Spleen (tissue), 11 donors: ENCODE measurements at regions not wholly inside any gene's neighbourhood (a gene's known extent, or its start where the extent isn't known, plus 50 kb on each side); places are given as distances from the start of the nearest gene placed in this dataset.

Experiments used
- DNase-seq: peaks from one replicate; pipeline ENCODE4 v3.0.0-alpha.2; 2020
- H3K27ac ChIP-seq, 8 donors: fragments of 200-600 bp; sonication (generic) in 7 of 8; 1 replicate in 4 of 8; 2 replicates in 4 of 8; pipeline versions ENCODE4 v1.5.0 to v1.8.0; 2016 to 2021; ENCODE audit warnings: inconsistent platforms in 4 of 8, mild to moderate bottlenecking in 4 of 8, moderate library complexity in 1 of 8
- H3K27me3 ChIP-seq, 7 donors: fragments of 200-600 bp; sonication (generic) in 6 of 7; replicated peaks in 1 of 7; 1 replicate in 4 of 7; 2 replicates in 3 of 7; pipeline versions ENCODE4 v1.5.0 to v1.8.0; 2016 to 2021; ENCODE audit warnings: inconsistent platforms in 3 of 7, mild to moderate bottlenecking in 1 of 7
- H3K36me3 ChIP-seq, 6 donors: fragments of 200-600 bp; sonication (generic) in 5 of 6; 1 replicate in 4 of 6; 2 replicates in 2 of 6; pipeline versions ENCODE4 v1.5.0 to v1.8.0; 2016 to 2021; ENCODE audit warnings: inconsistent platforms in 2 of 6
- H3K4me1 ChIP-seq, 6 donors: fragments of 200-600 bp; sonication (generic) in 5 of 6; 1 replicate in 3 of 6; 2 replicates in 3 of 6; pipeline versions ENCODE4 v1.5.0 to v1.8.0; 2016 to 2021; ENCODE audit warnings: inconsistent platforms in 3 of 6
- H3K4me3 ChIP-seq, 8 donors: fragments of 200-600 bp; sonication (generic) in 7 of 8; 1 replicate in 4 of 8; 2 replicates in 4 of 8; pipeline versions ENCODE4 v1.5.0 to v1.8.0; 2016 to 2021; ENCODE audit warnings: inconsistent platforms in 4 of 8, mild to moderate bottlenecking in 4 of 8, moderate library complexity in 2 of 8
- H3K9me3 ChIP-seq, 8 donors: fragments of 200-600 bp; sonication (generic) in 7 of 8; 1 replicate in 4 of 8; 2 replicates in 4 of 8; pipeline versions ENCODE4 v1.5.0 to v1.8.0; 2016 to 2021; ENCODE audit warnings: inconsistent platforms in 4 of 8
- CTCF ChIP-seq, 11 experiments: fragments of 200-600 bp in 7 of 11; fragments of 450-650 bp in 4 of 11; sonication (generic) in 4 of 11; IDR thresholded peaks in 8 of 11; conservative IDR thresholded peaks in 3 of 11; 1 replicate in 7 of 11; 2 replicates in 4 of 11; pipeline versions ENCODE4 v1.4.0 to v1.8.0; 2016 to 2021; ENCODE audit warnings: antibody characterized with exemption in 11 of 11, inconsistent platforms in 4 of 11, mild to moderate bottlenecking in 1 of 11
- POLR2A ChIP-seq, 3 donors: fragments of 450-650 bp; IDR thresholded peaks; one replicate each; pipeline ENCODE4 v1.5.1; 2017; ENCODE audit warnings: antibody characterized with exemption in 3 of 3, mild to moderate bottlenecking in 1 of 3
- POLR2AphosphoS5 ChIP-seq, 3 donors: sonication (generic); formaldehyde crosslinking; IDR thresholded peaks; one replicate each; pipeline ENCODE4 v1.5.1; 2017; ENCODE audit warnings: antibody characterized with exemption in 3 of 3
- WGBS, 5 donors: extraction: QIAGEN DNeasy Blood & Tissue Kit in 3 of 5; methylation state at CpG; one replicate each; pipeline versions ENCODE4 v1.1.5 to v1.1.7; 2013 to 2018; 5-methylcytosine and 5-hydroxymethylcytosine counted together
- intact Hi-C: fragments of 100-400 bp; cut with DNase I; formaldehyde crosslinking; loops from one replicate; pipeline ENCODE4 v1.15.0; 2023; ENCODE audit warnings: low total_unique reads
- donor health status: healthy with polysubstance abuse.
- donor health status: DM: no; HTN: no; CAD: no; lungs with moderate emphysema.
- donor health status: DM: no; HTN: no; CAD: no.
- donor health status: Bipolar disorder and iron deficiency.
- donor health status: healthy.
- donor health status: DM: no; HTN: no; CAD: no.
- donor health status: DM: yes; HTN: yes; CAD: no.

GRCh38 chr1:5683446-5683845 is 308.8 kb downstream of the NPHP4 start:
- intact Hi-C loops, result no loop called here
- no peak overlapping the region for H3K4me3 ChIP-seq
- TF ChIP-seq POLR2AphosphoS5 (IDR thresholded peaks at IDR 0.05) (no peak), POLR2A (IDR thresholded peaks at IDR 0.05) (no peak), CTCF (IDR thresholded peaks at IDR 0.05 in 8 of 11, conservative IDR thresholded peaks at IDR 0.05 in 3 of 11) (no peak)
- H3K4me1 ChIP-seq, result no peaks in the 10 kb centered on the region
- H3K27me3 ChIP-seq, result peaks cover 0 to 27% (median 0%) of the 10 kb centered on the region in 7 donors
- WGBS, 5 donors, result 33 to 42% (median 36%) methylated on average over 2 of the region's 2 CpGs
- H3K27ac ChIP-seq, result no peak overlapping the region
- no peak for DNase-seq
- H3K36me3 ChIP-seq, result no peaks in the 10 kb centered on the region
- H3K9me3 ChIP-seq, result no peaks in the 10 kb centered on the region

- no peak for TF ChIP-seq POLR2A (IDR thresholded peaks at IDR 0.05)
- no peak for TF ChIP-seq POLR2AphosphoS5 (IDR thresholded peaks at IDR 0.05)
- TF ChIP-seq CTCF (IDR thresholded peaks at IDR 0.05 in 8 of 11, conservative IDR thresholded peaks at IDR 0.05 in 3 of 11), result no peak
- Histone ChIP-seq H3K27ac (no peak overlapping the region), H3K36me3 (no peaks in the 10 kb centered on the region), H3K27me3 (peaks cover 0 to 33% (median 0%) of the 10 kb centered on the region in 7 donors), H3K9me3 (no peaks in the 10 kb centered on the region), H3K4me1 (no peaks in the 10 kb centered on the region), H3K4me3 (no peak overlapping the region)
- no peak for DNase-seq
- 80 to 85% (median 84%) methylated on average over 16 of the region's 16 CpGs for WGBS, 5 donors
- intact Hi-C loops, result no loop called here
Observed at GRCh38 chr1:5682626-5683225, 309.5 kb downstream of the NPHP4 start.

- Histone ChIP-seq H3K9me3 (no peaks in the 10 kb centered on the region), H3K4me3 (no peak overlapping the region), H3K4me1 (no peaks in the 10 kb centered on the region), H3K27ac (no peak overlapping the region), H3K36me3 (no peaks in the 10 kb centered on the region), H3K27me3 (peaks cover 0 to 33% (median 0%) of the 10 kb centered on the region in 7 donors)
- intact Hi-C loops, result no loop called here
- WGBS, 5 donors, result 73 to 81% (median 77%) methylated on average over 5 to 6 of the region's 6 CpGs
- DNase-seq, result no peak
- TF ChIP-seq POLR2AphosphoS5 (IDR thresholded peaks at IDR 0.05) (no peak), CTCF (IDR thresholded peaks at IDR 0.05 in 8 of 11, conservative IDR thresholded peaks at IDR 0.05 in 3 of 11) (no peak), POLR2A (IDR thresholded peaks at IDR 0.05) (no peak)
Observed at GRCh38 chr1:5681654-5682053, 310.6 kb downstream of the NPHP4 start.

GRCh38 chr1:5680600-5680999 is 311.6 kb downstream of the NPHP4 start:
- DNase-seq, result no peak
- TF ChIP-seq POLR2A (IDR thresholded peaks at IDR 0.05), result no peak
- TF ChIP-seq CTCF (IDR thresholded peaks at IDR 0.05 in 8 of 11, conservative IDR thresholded peaks at IDR 0.05 in 3 of 11), result no peak
- no peak for TF ChIP-seq POLR2AphosphoS5 (IDR thresholded peaks at IDR 0.05)
- H3K9me3 ChIP-seq, result peaks cover 0 to 7% (median 4%) of the 10 kb centered on the region in 8 donors
- no peak overlapping the region for H3K4me3 ChIP-seq
- H3K27me3 ChIP-seq, result peaks cover 0 to 25% (median 0%) of the 10 kb centered on the region in 7 donors
- H3K27ac ChIP-seq, result no peak overlapping the region
- H3K4me1 ChIP-seq, result no peaks in the 10 kb centered on the region
- WGBS, 5 donors, result 81 to 89% (median 81%) methylated on average over 4 of the region's 4 CpGs
- H3K36me3 ChIP-seq, result no peaks in the 10 kb centered on the region
- intact Hi-C loops, result no loop called here
